Mesenchymal stem cell (in vitro differentiated cells and primary cell): ENCODE measurements at regions not wholly inside any gene's neighbourhood (a gene's known extent, or its start where the extent isn't known, plus 50 kb on each side); places are given as distances from the start of the nearest gene placed in this dataset.

Source experiments
- DNase-seq: peaks from one replicate; pipeline ENCODE4 v3.0.0-alpha.2; 2013
- H2AFZ ChIP-seq: one replicate; pipeline ENCODE4 v1.6.1; 2013; ENCODE audit warnings: low read depth, mild to moderate bottlenecking, control low read depth, inconsistent platforms, low read length, moderate library complexity
- H2AK5ac ChIP-seq: 2 replicates; pipeline ENCODE4 v1.6.1; 2013; ENCODE audit warnings: low read length, moderate library complexity, mild to moderate bottlenecking, inconsistent platforms; ENCODE audit not compliant: severe bottlenecking
- H2BK120ac ChIP-seq: one replicate; pipeline ENCODE4 v1.6.1; 2013; ENCODE audit warnings: low read depth, mild to moderate bottlenecking, inconsistent platforms, low read length, moderate library complexity
- H2BK12ac ChIP-seq, 2 experiments: one replicate each; pipeline ENCODE4 v1.6.1; 2013; ENCODE audit warnings: inconsistent platforms in 2 of 2, low read length in 2 of 2, mild to moderate bottlenecking in 2 of 2, moderate library complexity in 2 of 2, control low read depth in 1 of 2
- H2BK15ac ChIP-seq: one replicate; pipeline ENCODE4 v1.6.1; 2013; ENCODE audit warnings: mild to moderate bottlenecking, low read depth, inconsistent platforms; ENCODE audit not compliant: poor library complexity, severe bottlenecking
- H2BK5ac ChIP-seq: 2 replicates; pipeline ENCODE4 v1.6.1; 2013; ENCODE audit warnings: low read depth, mild to moderate bottlenecking, low read length, control low read depth, inconsistent platforms; ENCODE audit not compliant: poor library complexity, severe bottlenecking
- H3K14ac ChIP-seq, 2 experiments: one replicate each; pipeline ENCODE4 v1.6.1; 2013; ENCODE audit warnings: inconsistent platforms in 2 of 2, low read length in 2 of 2, control low read depth in 1 of 2, mild to moderate bottlenecking in 1 of 2, moderate library complexity in 1 of 2
- H3K18ac ChIP-seq, 2 experiments: one replicate each; pipeline ENCODE4 v1.6.1; 2013; ENCODE audit warnings: inconsistent platforms in 2 of 2, low read length in 2 of 2, control low read depth in 1 of 2, low read depth in 1 of 2, mild to moderate bottlenecking in 1 of 2
- H3K23ac ChIP-seq, 2 experiments: one replicate each; pipeline ENCODE4 v1.6.1; 2013; ENCODE audit warnings: inconsistent platforms in 2 of 2, low read length in 2 of 2, mild to moderate bottlenecking in 2 of 2, moderate library complexity in 2 of 2, control low read depth in 1 of 2
- H3K27ac ChIP-seq: 2 replicates; pipeline ENCODE4 v1.5.1; 2013; ENCODE audit warnings: mild to moderate bottlenecking, moderate library complexity, low read length, control low read depth, inconsistent platforms; ENCODE audit not compliant: poor library complexity, severe bottlenecking
- H3K27me3 ChIP-seq, 2 experiments: 2 replicates each; pipeline versions ENCODE4 v1.6.1 to v1.7.0; 2013; ENCODE audit warnings: low read length in 2 of 2, mild to moderate bottlenecking in 2 of 2, moderate library complexity in 2 of 2, control low read depth in 1 of 2, inconsistent platforms in 1 of 2; ENCODE audit not compliant: control insufficient read depth in 1 of 2, insufficient read depth in 1 of 2
- H3K36me3 ChIP-seq, 2 experiments: 2 replicates each; pipeline versions ENCODE4 v1.6.1 to v1.7.0; 2013; ENCODE audit warnings: low read length in 2 of 2, control low read depth in 1 of 2, inconsistent platforms in 1 of 2, low read depth in 1 of 2, mild to moderate bottlenecking in 1 of 2; ENCODE audit not compliant: insufficient read depth in 2 of 2, control insufficient read depth in 1 of 2
- H3K4ac ChIP-seq, 2 experiments: one replicate each; pipeline ENCODE4 v1.6.1; 2013; ENCODE audit warnings: inconsistent platforms in 2 of 2, low read length in 2 of 2, mild to moderate bottlenecking in 2 of 2, moderate library complexity in 2 of 2, control low read depth in 1 of 2, low read depth in 1 of 2
- H3K4me1 ChIP-seq: 2 replicates; pipeline ENCODE4 v1.6.1; 2013; ENCODE audit warnings: low read depth, low read length, control low read depth; ENCODE audit not compliant: control insufficient read depth, insufficient read depth
- H3K4me2 ChIP-seq: 2 replicates; pipeline ENCODE4 v1.6.1; 2013; ENCODE audit warnings: low read length, mild to moderate bottlenecking, inconsistent platforms; ENCODE audit not compliant: poor library complexity, severe bottlenecking
- H3K4me3 ChIP-seq, 2 experiments: 2 replicates each; pipeline versions ENCODE4 v1.5.1 to v1.7.0; 2013; ENCODE audit warnings: low read length in 2 of 2, mild to moderate bottlenecking in 2 of 2, control low read depth in 1 of 2, low read depth in 1 of 2; ENCODE audit not compliant: insufficient read depth in 1 of 2
- H3K79me1 ChIP-seq: replicated peaks from 2 replicates; pipeline ENCODE4 v1.6.1; 2013; ENCODE audit warnings: mild to moderate bottlenecking, control low read depth, low read length, inconsistent platforms; ENCODE audit not compliant: poor library complexity, severe bottlenecking
- H3K9ac ChIP-seq: 2 replicates; pipeline ENCODE4 v1.7.0; 2013; ENCODE audit warnings: mild to moderate bottlenecking, low read length, moderate library complexity
- H3K9me3 ChIP-seq: 2 replicates; pipeline ENCODE4 v1.7.0; 2013; ENCODE audit warnings: mild to moderate bottlenecking, low read length; ENCODE audit not compliant: control insufficient read depth
- H4K8ac ChIP-seq: one replicate; pipeline ENCODE4 v1.6.1; 2013; ENCODE audit warnings: inconsistent platforms, mild to moderate bottlenecking, low read length, moderate library complexity
- H4K91ac ChIP-seq: one replicate; pipeline ENCODE4 v1.6.1; 2013; ENCODE audit warnings: mild to moderate bottlenecking, low read length, inconsistent platforms
- WGBS: methylation state at CpG from one replicate; pipeline ENCODE4 v1.1.7; 2013; ENCODE audit warnings: mixed read lengths; 5-methylcytosine and 5-hydroxymethylcytosine counted together

DNA sequence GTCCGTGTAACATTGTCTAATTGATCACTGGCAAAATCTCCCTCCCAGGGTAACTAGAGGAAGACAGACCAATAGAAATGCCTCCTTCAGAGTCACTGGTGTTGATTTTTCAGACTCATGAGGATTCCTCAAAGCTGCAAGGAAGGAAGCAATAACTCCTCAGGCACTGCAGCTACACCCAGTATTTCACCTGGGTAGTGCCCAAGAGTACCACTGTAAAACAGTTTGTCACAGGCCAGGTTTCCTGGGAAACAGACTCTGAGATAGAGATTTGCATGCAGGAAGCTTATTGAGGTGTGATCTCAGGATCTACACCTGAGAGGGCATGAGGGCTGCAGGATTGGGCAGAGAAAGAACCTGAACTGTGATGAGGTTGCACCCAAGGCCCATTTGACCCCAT, 240.7 kb upstream of the ATP6AP2 start:
- no peak for DNase-seq
- H2BK12ac ChIP-seq, result no peak overlapping the region
- H3K4me1 ChIP-seq, result no peaks in the 10 kb centered on the region
- no peak overlapping the region for H3K4ac ChIP-seq
- no peak overlapping the region for H2AK5ac ChIP-seq
- peaks cover 0 to 23% of the 10 kb centered on the region in 2 experiments for H3K27me3 ChIP-seq
- no peak overlapping the region for H2BK120ac ChIP-seq
- H3K4me3 ChIP-seq, result no peak overlapping the region
- 79% methylated on average over 1 of the region's 1 CpG for WGBS
- no peak overlapping the region for H3K18ac ChIP-seq
- no peak overlapping the region for H3K27ac ChIP-seq
- H3K4me2 ChIP-seq, result no peak overlapping the region
- no peak overlapping the region for H2AFZ ChIP-seq
- H2BK15ac ChIP-seq, result no peak overlapping the region
- no peak overlapping the region for H3K23ac ChIP-seq
- no peak overlapping the region for H4K91ac ChIP-seq
- no peaks in the 10 kb centered on the region for H3K79me1 ChIP-seq
- no peak overlapping the region for H3K14ac ChIP-seq
- H3K9me3 ChIP-seq, result peaks cover 12% of the 10 kb centered on the region
- no peak overlapping the region for H4K8ac ChIP-seq
- H3K36me3 ChIP-seq, result no peaks in the 10 kb centered on the region
- H3K9ac ChIP-seq, result no peak overlapping the region
- no peak overlapping the region for H2BK5ac ChIP-seq

DNA sequence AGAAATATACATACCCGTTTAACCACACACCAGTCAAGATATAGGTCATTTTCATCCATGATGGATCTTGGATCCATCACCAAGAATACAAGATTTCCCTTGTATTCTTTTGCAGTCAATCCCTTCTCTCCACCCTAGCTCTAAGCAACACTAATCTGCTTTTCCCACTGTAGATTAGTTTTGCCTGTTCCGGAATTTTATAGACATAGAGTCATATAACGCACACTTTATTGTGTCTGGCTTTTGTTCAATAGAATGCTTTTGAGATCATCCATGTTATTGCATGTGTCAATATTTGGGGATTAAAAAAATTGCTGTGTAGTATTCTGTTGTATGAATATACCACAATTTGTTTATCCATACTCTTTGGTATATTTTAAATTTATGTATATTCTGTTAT, 235.6 kb upstream of the BCOR start:
- H2AFZ ChIP-seq, result no peak overlapping the region
- H3K9ac ChIP-seq, result no peak overlapping the region
- DNase-seq, result no peak
- no peak overlapping the region for H3K27ac ChIP-seq
- no peak overlapping the region for H2BK15ac ChIP-seq
- no peak overlapping the region for H2AK5ac ChIP-seq
- WGBS, result 0% methylated on average over 1 of the region's 3 CpGs
- no peak overlapping the region for H3K14ac ChIP-seq
- peaks cover 0 to 45% of the 10 kb centered on the region in 2 experiments for H3K27me3 ChIP-seq
- H3K4me2 ChIP-seq, result no peak overlapping the region
- H2BK5ac ChIP-seq, result no peak overlapping the region
- no peak overlapping the region for H3K18ac ChIP-seq
- no peak overlapping the region for H2BK120ac ChIP-seq
- no peak overlapping the region for H3K4ac ChIP-seq
- H3K9me3 ChIP-seq, result no peaks in the 10 kb centered on the region
- H3K36me3 ChIP-seq, result no peaks in the 10 kb centered on the region
- no peak overlapping the region for H2BK12ac ChIP-seq
- H3K79me1 ChIP-seq, result no peaks in the 10 kb centered on the region
- H3K4me3 ChIP-seq, result no peak overlapping the region
- H3K23ac ChIP-seq, result no peak overlapping the region
- H3K4me1 ChIP-seq, result peaks cover 3% of the 10 kb centered on the region
- H4K8ac ChIP-seq, result no peak overlapping the region
- no peak overlapping the region for H4K91ac ChIP-seq

DNA sequence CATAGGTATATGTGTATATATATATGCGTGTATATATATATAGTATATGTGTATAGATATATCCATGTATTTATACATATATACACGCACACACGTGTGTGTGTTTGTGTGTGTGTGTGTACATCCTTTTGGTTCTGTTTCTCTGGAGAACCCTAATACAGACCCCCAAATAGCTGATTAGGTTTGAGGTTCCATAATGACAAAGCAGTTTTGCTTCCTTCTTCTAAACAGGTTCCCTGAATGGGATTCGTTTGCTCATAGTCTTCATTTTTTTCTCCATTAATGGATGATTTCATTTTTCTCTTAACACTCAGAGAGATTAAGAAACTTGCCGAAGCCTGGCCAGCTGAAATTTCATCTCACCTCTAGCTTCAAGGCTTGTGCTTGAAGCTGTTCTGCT, 234.0 kb upstream of the BCOR start:
- Histone ChIP-seq H3K18ac (no peak overlapping the region), H3K9me3 (no peaks in the 10 kb centered on the region), H2BK120ac (no peak overlapping the region), H3K9ac (no peak overlapping the region), H3K14ac (no peak overlapping the region), H2AFZ (no peak overlapping the region), H2BK15ac (no peak overlapping the region), H4K91ac (no peak overlapping the region), H3K27ac (no peak overlapping the region), H3K4me3 (no peak overlapping the region), H3K23ac (no peak overlapping the region), H3K4me1 (peaks cover 10% of the 10 kb centered on the region), H3K4ac (no peak overlapping the region), H3K79me1 (no peaks in the 10 kb centered on the region), H2BK5ac (no peak overlapping the region), H4K8ac (no peak overlapping the region), H2BK12ac (no peak overlapping the region), H2AK5ac (no peak overlapping the region), H3K36me3 (no peaks in the 10 kb centered on the region), H3K27me3 (peaks cover 0 to 58% of the 10 kb centered on the region in 2 experiments), H3K4me2 (no peak overlapping the region)
- DNase-seq, result no peak
- 100% methylated on average over 2 of the region's 5 CpGs for WGBS

DNA sequence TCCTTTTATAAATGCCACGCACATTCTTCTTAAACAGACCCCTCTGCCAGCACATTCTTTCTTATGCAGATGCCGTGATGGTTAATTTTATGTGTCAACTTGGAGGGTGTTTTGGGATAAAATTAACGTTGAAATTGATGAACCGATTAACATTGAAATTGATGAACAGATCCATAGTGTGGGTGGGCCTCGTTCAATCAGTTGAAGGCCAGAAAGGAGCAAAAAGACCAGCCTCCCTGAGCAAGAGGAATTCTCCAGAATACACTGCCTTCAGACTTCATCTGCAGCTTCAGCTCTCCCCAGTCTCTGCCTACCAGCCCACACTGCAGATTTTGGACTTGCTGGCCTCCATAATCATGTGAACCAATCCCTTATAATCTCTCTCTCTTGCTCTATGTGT, 233.6 kb upstream of the BCOR start:
- 81% methylated on average over 3 of the region's 5 CpGs for WGBS
- Histone ChIP-seq H3K79me1 (no peaks in the 10 kb centered on the region), H4K91ac (no peak overlapping the region), H2BK120ac (no peak overlapping the region), H2BK15ac (no peak overlapping the region), H3K4me2 (no peak overlapping the region), H2AK5ac (no peak overlapping the region), H3K4me3 (no peak overlapping the region), H3K14ac (no peak overlapping the region), H2BK12ac (no peak overlapping the region), H2BK5ac (no peak overlapping the region), H3K27ac (no peak overlapping the region), H2AFZ (no peak overlapping the region), H3K9me3 (no peaks in the 10 kb centered on the region), H3K4me1 (peaks cover 10% of the 10 kb centered on the region), H3K9ac (no peak overlapping the region), H3K36me3 (no peaks in the 10 kb centered on the region), H4K8ac (no peak overlapping the region), H3K4ac (no peak overlapping the region), H3K23ac (no peak overlapping the region), H3K27me3 (peaks cover 0 to 57% of the 10 kb centered on the region in 2 experiments), H3K18ac (no peak overlapping the region)
- DNase-seq, result no peak
